Activated naive CD4-positive, alpha-beta T cell treated with Interleukin-2 at 50 U/mL for 16 hours (primary cell): ENCODE measurements at regions not wholly inside any gene's neighbourhood (a gene's known extent, or its start where the extent isn't known, plus 50 kb on each side); places are given as distances from the start of the nearest gene placed in this dataset.
"Not testable (repeated sequence)": the region's sequence is repeated elsewhere in the genome, so short reads cannot be mapped to it uniquely, and the experiment has no call there.

Experiments
- DNase-seq: peaks from one replicate; pipeline ENCODE4 v3.0.0-alpha.2; 2020

DNA sequence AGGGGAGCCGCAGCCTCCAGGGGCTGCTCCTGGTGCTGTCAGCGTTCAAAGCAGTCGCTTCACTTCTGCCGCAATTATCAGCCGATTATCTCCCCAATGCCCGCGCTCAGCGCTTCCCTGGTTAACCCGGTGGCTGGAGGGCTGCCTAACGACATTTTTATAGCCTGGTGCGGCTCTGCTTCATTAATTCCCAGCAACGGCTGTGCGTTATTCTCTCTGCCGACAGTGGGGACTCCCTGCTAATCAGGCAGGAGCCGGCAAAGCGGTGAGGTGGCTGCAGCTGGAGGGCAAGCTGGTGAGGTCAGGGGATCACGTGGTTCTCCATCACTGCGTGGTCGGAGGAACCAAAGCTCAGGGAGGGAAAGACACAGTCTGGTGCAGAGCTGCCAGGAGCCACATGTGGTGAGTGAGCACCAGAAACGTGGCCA is 62.9 kb downstream of the GLRX5 start:
- no peak for DNase-seq

DNA sequence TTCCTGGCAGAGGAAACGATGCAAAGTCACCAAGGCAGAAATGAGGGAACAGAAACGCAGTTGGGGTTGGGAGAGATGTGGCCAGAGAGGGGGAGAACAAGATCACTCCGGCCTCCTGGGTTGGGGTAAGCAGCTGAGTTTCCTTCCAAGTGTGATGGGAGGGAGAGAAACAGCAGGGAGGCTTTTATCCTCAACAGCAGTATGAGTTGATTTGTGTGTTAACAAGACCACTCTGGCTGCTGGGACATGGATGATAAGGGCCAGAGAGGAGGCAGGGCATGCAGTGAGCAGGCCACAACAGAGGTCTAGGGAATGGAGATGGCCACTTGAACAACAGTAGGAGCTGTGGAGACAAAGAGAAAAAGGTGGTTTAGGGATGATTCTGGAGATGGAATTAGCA is 66.8 kb downstream of the GLRX5 start:
- DNase-seq, result no peak

DNA sequence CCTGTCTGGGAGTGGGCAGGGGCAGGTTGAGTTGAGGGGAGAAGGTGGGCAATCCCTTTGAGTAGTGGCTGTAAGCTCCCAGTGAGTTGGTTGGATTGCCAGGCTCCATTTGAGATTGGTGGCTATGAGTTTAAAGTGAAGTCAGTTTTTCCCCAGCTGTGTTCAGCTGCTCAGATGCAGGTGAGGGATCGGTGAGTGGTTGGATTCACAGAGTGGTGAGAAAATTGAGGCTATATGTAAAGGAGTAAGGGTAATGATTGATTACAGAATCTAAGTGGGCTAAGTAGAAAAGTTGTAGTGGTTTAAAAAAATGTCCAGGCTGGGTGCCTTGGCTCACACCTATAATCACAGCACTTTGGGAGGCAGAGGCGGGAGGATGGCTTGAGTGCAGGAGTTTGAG is 68.6 kb downstream of the GLRX5 start:
- no peak for DNase-seq

DNA sequence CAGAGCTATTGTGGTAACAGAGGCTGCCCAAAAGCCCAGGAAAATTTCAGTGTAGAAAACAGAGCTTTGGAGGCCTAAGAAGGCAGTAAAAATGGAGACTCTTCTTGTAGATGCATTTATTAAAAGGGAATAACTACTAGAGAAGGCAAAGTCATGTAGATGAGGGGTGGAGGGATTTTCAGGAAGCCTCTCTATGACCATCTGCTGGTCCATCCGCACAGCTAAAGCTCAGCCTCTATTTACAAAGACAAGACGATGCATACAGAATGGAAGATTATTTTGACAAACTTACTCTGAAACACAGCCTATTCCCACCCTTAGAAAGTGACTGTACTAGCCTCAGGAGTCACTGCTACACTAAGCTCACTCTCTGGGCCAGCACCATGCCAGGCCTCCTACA is 71.4 kb downstream of the GLRX5 start:
- DNase-seq, result no peak

DNA sequence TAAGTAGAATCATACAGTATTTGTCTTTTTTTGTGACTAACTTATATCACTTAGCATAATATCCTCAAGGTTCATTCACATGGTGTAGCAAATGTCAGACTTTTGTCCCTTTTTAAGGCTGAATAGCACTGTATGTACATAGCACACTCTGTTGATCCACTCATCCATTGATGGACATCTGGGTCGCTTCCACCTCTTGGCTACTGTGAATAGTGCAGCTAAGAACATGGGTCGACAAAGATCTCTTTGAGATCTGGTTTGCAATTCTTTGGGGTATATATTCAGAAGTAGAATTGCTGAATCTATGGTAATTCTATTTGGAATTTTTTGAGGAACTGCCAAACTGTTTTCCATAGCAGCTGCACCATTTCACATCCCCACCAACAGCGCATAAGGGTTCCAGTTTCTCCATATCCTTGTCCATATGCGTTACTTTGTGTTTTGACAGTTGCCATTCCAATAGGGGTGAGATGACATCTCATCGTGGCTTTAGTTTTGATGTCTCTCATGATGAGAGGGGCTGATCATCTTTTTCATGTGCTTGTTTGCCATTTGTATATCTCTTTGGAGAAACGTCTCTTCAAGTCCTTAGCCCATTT is 73.9 kb downstream of the GLRX5 start:
- DNase-seq, result no peak

DNA sequence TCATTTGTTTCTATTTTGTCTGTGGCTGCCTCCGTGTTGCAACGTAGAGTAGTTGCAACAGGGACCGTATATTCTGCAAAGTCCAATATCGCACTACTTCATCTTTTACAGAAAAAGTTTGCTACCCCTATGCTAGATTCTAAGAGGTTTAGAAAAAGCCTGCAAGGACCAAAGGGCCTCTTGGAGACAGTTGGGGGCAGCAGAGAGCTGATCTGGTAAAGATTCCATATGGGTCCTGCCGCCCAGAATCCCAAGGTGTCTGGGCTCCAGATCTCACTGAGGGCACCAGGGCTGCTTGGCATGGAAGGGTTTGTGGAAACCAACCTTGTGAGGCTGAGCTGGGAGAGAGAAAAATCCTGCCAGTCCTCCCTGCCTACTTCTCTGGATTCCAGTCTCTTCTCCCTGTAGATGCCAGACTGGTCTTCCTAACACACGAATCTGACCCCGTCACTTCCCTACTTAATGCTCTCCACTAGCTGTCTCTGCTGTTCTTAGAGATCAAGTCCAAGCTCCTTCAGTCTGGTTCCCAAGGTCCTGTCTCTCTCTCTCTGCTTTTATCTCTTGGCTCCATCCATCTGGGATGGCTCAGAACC is 74.6 kb downstream of the GLRX5 start:
- DNase-seq, result no peak

DNA sequence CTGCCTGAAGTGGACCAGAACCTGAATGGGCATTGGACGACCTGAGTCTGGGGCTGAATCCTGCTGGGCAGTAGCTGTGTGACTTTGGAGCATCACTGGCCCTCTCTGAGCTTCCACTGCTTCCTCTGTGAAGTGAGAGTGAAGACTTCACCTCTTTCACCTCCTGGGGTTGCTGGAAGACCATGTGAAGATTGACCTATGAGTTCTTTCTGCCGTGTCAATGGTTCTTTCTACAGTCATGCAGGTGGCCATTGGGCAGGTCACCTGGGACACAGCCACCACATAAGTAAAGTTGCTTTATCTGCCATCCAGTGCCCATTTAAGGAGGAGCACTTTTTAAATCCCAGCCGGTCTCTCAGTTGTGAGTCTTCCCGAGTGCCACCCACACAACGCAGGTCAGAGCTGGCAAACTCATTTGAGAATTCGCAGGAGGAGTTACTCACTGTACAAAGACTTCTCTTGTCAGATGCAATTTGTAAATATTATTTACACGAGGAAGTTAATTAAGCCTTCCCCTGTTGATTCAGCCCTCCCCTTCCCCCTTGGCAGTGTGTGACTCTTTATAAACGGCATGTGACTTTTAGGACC is 74.8 kb upstream of the TCL1B start:
- no peak for DNase-seq

DNA sequence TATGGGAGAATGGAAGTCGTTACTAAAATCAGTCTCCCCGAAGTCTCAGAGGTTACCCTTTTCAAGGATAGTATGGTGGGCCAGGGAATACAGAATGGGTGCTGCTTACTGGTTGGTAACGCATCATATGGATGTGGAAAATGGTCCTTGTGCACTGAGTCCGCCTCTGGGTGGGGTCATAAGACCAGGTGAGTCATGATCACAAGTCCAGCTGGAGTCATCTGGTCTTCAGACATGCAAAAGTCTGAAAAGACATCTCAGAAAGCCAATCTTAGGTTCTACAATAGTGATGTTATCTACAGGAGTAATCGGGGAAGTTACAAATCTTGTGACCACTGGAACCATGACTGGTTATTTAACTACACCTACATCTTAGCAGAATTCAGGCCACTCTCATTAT is 71.9 kb upstream of the TCL1B start:
- DNase-seq, result no peak

DNA sequence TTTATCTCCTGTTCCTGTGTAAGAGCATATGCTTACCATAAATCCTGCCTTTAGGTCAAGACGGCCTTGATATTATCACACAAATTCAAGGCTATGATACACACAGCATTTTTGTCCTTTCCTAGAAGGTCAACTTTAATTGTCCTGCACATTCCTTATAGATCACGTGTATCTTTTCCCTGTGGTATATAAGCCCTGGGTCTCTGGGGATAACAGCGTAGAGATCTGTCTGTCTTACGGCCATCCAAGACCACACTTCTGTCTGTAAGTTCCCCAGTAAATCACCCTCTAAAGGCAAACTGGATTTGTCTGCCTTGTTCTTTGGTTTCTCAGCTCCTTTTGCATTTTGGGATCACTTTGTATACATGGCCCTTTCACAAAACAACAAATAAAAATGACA is 69.5 kb upstream of the TCL1B start:
- DNase-seq, result no peak

DNA sequence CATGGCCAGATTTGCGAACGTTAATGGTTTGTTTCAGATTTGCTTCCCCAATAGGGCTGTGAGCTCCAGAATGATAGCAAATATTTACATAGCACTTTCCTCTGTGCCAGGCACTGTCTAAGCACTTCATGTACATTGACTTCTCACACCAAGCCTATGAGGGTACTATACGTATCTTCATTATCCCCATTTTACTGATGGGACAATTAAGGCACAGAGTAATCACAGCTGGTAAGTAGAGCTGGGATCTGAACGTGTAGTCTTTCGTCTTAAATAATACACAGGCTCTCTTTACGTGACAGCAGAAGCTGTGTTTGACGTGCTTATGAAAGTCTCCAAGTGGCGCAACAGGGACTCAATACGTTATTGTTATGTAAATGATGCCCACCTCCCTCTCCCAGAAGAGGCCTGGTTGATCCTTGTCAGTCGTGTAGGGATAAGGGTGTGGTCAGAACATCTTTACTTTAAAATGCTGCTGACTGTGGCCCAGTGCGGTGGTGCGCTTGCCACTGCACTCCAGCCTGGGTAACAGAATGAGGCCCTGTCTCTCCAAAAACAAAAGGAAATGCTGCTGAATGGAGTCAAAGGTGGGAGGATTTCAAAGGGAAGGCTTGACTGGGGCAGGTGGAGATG is 66.3 kb upstream of the TCL1B start:
- DNase-seq, result no peak

DNA sequence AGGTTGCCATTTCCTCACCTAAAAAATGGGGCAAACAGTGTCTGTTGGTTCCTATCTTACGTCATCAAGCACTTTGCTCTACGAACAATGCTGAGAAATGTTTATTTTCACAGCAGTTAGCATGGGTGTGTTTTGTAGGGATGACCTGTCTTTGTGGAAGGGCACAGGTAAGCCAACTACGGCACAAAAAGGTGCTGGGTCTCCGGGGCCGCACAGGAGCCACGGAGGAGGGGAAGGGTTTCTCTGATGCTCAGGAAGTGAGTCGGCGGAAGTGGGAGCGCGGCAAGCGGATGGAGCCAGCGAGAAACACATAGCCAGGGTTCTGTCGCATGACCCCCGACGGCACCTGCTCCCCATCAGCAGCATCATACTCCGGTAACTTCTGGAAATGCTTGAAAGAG is 65.6 kb upstream of the TCL1B start:
- peak; percentile 8 for DNase-seq

DNA sequence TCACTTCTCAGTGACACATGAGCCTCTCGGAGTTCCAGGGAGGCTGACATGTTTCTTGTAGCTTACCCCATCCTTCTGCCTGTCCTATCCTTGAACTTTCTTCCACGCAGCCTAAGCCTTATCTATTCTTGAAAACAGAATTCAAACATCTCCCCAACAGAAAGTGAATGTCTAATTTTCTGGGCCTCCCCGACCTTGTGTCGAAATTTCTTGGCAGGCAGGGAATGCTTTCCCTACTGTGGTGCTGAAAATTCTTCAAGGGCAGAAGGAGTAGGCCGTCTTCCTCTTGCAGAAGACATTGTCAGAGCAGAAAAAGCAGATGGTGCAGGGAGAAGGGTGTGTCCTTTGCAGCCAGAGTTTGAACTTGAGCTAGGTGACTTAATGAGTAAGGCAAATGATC is 63.0 kb upstream of the TCL1B start:
- no peak for DNase-seq

DNA sequence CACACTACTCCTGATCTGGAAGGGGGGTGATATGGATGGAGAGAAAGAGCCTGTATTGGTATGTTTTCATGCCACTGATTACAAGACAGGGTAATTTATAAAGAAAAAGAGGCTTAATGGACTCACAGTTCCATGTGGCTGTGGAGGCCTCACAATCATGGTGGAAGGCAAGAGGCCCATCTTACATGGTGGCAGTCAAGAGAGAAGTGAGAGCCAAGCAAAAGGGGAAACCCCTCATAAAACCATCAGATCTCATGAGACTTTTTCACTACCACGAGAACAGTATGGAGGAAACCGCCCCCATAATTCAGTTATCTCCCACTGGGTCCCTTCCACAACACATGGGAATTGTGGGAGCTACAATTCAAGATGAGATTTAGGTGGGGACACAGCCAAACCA is 60.5 kb upstream of the TCL1B start:
- DNase-seq, result not testable (repeated sequence)

DNA sequence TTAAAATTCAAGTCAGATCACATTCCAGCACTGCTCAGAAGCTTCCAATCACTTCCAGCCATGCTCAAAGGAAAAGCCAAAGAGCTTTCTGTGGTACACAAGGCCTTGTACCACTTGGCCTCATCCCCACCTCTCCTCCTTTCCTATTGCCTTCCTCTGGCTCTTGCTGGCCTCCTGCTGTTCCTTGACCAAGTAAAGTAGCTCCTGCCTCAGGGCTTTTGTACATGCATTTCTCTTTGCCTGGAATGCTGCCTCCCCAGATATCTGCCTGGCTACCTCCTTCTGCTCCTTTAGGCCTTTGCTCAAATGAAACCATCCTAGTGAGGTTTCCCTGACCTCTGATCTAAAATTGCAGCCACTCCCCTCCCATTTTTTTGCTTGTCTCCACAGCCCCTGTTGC is 51.2 kb upstream of the TCL1B start:
- no peak for DNase-seq
